GM19372 (cell line): ENCODE measurements at regions not wholly inside any gene's neighbourhood (a gene's known extent, or its start where the extent isn't known, plus 50 kb on each side); places are given as distances from the start of the nearest gene placed in this dataset.
"Not testable (repeated sequence)": the region's sequence is repeated elsewhere in the genome, so short reads cannot be mapped to it uniquely, and the experiment has no call there.

ENCODE experiments used
- ATAC-seq: cut with Tn5 transposase; IDR thresholded peaks from one replicate; pipeline ENCODE4 v1.9.1; 2021; ENCODE audit warnings: mild to moderate bottlenecking, low read depth, moderate library complexity; ENCODE audit not compliant: unreplicated experiment

DNA sequence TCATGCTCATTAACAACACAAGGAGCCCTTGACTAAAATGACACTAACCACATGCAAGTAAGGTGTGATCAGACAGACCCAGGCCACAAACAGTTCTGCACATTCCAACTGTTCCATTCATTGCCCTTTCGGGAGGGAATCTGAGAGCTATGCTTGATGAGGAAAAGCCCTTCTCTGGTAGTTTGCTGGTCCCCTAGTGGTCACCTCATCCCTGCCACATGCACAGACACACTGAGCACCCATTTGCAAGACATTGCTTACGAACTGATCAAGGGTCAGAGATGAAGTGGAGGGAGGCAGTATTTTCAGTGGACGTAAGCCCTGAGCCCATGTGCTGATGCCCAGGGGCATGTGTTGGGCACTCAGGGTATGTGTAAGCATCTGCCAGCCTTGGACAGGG lies 220.9 kb downstream of the VAPA start:
- not testable (repeated sequence) for ATAC-seq

DNA sequence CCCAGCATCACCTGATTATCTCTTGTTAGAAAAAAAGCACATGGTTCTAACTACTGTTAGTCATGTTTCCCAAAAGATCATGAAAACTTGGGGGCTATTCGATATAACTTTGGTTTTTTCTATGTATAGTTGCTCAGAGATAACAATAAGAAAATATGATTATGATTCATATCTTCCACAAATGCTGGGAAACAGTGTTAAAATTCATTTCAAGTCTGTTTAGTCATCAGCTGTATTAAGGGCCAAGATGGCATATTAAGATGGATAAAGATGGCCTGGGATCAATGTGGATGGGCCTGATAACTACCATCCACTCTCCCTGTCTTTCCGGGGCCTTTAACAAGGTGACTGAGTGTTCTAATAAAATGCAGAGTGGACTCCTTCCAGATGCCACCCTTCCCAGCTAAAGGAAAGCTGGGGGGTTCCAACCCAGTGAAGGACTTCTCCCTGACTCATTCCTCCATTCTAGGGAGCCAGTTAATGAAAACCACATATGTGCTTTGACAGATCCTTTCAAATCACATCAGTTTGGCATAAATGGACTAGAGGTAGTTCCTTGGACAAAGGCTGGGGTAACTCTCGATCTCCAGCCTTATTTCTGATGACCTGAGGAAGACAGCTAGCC lies 221.6 kb downstream of the VAPA start:
- no peak for ATAC-seq

DNA sequence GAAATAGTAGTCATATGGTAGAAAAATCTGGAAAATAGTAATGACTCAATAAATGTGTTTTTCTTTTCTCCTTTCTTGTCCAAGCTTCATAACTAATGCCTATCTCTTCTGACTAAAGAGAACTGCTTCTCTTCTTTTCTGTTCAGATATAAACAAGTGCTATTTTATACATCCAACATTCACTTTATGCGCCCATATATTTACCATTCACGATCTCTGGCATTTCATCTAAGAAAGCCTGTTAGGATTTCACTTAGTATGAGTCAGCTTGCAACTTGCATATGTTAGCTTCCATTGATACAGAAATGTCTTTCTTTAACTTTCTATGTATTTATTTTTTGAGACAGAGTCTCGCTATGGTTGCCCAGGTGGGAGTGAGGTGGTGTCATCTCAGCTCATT lies 224.9 kb downstream of the VAPA start:
- ATAC-seq = no peak

DNA sequence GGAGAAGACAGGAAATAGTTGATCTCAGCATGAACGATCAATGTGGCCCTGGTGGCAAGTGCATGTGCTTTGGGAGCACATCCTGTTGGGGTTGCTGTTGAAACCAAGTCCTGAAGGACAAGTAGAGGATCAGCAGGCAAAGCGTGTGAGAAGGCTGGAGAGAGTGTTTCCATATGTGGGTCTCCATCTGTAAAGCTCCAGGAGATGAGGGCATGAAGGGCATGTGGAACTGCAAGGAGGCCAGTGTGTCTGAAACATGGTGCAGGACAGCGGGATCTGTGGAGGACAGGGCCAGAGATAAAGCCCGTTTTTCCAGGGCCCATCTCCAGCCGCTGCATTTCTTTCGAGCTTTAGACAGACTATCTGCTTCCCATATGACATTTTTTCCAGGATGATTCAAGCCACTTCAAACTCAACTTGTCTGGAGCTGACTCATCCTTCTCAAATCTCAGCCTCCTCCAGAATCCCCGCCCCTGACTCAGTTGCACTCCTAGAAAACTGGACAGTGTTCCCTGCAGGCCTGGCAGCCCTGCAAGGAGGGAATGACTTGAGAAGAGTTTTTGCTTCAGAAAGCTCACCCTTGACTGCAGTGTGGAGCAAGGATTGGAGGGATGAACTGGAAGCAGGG lies 226.1 kb downstream of the VAPA start:
- ATAC-seq = no peak

DNA sequence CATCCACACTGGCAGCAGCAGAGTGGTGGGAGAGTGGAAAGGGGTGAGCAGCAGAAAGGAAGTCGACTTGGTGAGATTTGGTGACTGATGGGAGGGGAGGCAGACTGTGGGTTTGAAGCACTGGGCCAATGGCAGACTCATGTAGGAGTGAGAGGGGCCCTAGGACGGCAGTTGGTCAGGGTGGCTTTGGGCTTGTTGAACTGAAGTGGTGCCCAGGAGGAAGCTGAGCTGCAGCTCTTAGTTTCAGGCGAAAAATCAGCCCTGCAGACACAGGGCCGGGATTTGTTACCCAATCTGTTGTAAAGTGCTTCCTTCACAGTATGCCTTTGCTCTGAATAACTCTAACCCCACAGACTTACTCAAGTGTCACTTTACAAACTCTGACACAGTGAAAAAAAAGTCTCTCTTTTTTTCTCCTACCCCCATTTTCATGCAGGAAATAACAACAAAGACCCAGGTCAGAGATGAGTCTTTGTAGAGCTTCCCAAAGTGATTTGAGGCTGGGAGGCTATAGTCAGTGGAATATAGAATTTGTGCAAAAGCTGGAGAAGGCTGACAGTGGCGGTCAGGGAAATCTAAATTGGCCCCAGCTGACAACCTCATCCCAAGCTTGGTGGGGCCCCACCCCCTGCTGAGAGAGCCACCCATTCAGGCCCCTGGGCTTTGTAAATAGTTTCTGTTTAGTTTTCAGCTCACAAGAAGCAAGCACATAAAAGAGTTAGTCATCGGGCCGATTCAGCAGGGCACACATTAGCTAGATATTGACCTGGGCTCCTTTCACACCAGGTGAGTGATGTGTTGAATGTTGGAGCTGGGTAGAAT lies 226.9 kb downstream of the VAPA start:
- no peak for ATAC-seq

DNA sequence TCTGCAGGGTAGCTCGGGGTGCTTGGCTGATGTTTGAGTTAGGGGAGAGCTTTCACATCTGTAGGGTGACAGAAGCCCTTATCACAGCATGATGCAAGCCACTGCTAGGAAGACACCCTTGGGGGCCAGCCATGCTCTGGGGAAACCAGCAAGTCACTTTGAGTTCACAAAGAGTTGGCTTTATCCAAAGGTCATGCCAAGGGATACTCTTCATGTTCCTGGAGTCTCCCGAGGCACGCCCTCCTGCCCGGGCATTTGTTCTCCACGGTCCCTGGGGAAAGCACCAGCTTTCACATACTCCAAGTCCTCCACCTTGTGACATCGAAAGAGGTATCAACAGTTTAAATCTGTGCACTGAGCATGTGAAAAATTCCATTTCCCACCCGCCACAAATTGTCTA lies 227.7 kb downstream of the VAPA start:
- no peak for ATAC-seq

DNA sequence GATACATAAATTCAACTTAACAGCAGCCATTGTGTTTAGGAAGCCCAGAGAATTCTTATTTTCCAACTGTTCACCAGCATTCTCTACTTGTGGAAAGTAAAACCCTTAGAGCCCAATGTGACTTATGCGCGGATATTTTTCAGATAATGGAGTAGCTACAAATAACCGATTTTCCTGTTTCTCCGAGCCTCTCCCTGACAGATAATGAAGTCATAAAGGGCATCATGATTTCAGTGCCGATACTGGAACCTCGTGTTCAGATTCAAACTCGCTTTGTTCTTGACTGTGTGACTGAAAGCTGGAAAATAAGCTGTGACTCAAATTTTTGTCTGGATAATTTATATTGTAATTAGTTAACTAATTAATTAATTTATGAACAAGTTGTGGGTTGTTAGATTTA lies 228.2 kb downstream of the VAPA start:
- ATAC-seq = no peak

DNA sequence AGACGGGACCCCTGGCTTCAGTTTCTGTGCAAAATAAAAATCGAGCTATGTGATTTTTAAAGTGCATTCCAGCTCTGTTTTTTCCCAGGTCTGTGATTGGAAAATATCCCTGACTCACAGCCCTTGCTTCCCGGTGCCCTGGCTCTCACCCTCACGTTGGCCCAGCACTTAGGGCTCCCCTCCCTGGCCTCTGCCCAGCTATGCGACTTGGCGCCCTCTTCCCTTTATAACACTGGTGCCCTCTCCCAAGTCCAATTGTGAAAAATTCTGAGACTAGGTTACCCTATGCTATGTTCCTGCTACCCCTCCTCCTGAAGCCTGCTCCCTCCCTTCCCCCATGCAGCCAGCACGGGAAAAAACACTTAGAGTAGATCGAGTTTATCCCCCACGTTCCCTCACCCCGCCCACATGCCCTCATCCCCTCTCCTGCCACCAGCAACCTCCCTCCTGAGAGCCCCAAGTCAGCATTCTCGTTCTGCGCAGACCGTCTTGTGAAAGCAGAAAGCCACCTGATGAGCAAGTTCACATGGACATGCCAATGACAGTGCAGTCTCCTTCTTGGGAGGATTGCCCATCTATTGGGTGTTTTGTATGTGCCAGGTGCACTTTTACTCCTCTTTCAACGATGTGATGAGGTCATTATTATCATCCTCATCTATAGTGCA lies 228.8 kb downstream of the VAPA start:
- no peak for ATAC-seq

DNA sequence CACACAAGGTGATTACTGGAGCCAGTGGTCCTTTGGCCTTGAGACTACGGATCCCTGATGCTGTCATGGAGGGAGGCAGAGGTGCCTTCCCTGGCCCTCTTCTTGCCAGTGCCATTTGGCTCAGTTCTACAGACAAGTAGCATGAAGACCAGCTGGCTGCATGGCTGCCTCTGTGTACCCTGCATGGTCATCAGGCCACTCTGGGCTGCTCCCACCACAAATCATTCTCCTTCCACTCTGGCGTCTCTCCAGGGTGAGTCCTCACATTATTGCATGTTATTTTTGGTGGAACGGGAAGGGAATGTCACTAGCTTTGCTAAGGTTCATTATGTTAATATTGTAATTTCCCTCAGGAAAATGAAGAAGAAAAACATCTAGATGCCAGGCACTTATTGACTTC lies 229.8 kb downstream of the VAPA start:
- ATAC-seq = no peak

DNA sequence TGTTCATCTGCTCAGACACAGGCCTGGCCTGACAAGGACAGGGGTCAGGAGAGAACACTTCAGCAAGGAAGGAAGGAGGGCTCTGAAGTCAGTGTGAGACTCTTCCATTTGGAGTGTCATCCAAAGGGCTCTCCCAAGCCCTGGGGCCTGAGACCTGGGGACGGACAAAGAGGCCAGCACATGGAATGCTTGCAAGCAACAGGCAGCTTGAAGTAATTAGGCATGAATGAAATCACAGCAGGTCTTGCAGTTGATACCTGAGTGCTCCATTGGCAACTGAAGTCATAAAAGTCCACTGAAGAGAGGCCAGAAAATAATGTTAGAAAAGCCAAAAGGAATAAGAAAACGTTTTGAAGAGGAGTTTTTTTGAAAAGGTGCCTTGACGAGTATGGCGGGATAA lies 231.7 kb downstream of the VAPA start:
- ATAC-seq = no peak

DNA sequence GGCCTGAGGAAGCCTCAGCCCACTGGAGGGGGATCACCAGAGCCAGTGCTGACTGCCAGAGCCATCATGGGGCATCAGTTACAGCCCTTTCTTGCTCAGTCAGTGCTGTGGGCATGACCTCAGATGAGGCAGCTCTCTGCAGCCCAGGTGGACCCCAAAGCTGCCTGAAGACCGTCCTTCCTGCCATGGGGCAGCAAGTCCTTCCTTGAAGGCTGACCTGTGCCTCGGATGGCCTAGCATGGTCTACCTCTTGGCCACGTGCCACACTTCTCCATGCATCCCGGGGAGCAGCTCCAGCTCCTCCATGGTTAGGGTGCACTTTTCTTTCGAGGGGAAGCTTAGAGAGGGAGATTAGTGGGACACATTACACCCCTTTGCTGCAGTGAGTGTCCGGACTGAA lies 233.4 kb downstream of the VAPA start:
- no peak for ATAC-seq

DNA sequence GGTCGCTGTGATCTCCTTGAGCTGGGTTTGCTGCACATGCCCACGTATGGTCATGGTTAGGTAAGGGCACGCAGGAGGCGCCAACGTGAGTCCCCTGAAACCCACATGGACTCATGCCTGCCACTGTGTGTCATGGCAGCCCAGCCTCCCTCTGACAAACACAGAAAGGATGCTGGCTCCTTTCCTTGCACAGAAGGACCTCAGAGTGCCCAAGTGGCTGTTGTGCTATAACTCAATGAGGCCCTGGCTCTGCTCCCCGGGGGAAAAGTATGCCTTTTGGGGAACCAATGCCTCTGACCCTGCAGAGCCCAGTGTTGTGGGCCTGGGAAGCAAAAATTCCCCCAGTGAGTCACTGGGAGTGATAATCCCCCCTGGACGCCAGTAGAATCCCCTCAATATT lies 233.9 kb downstream of the VAPA start:
- ATAC-seq = no peak

DNA sequence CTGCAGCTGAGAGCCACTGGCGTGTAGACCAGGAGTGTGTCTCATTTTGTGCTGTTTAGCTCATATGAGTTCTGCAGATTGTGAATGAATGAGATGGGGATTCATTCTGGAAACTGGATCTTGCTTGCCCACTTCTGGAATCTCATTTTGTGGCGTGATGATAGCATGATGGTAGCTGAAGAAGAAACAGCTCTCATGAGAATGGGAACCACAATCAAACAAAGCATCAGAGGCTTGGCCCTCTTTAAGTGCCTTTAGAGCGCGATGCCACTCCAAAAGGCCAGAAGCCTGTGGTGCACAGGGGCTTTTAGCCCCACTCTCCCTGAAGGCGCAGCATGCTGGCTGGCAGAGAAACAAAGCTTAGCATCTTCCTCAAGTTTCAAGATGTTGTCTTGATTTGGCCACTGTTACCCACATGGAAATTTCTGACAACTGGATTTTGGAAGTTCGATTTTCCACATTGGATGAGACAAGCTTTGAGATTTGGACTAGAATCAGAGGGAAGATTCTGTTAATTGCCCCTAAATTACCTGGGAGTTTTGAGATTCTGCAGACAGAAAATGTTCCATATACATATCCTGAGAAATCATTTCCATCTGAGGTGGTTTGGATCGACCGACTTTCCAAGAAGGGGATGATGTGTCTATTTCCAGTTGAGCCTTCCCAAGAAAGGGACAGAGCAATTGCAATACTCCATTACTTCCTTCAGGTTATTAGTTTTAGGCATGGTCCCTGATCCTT lies 234.5 kb downstream of the VAPA start:
- no peak for ATAC-seq

DNA sequence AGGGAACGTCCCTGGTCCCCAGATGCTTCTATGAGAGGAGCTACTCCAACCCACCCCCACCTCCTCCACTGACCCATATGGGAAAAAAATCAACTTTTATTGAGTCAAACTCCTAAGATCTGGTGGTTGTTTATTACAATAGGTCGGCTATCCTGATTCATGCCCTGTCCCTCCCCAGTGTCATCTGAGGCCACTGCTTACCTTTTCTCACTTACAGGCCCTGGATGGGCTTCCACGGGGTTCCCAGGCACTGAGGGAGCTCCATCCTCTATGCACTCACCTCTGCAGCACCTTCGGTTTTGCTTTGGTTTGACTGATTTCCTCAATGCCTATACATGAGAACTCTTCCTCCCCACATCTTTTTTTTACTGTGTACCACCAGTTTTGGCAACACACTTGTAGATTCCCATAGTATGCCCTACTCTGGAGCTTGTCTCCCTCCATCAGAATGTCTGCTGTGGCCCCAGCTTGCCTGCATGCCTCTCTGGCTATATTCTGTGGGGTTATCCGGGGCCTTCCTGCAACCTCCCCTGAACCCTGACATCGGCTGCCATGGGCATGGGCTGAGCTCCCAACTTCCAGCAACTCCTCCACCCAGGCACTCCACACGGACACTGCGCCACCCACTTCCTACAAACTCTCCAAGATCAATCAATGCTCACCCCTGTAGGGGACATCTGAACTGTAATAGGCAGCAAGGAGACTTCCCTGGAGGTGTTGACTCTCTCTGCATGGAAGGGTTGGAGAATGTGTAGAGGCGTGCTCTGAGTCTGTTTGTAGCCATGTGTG lies 236.1 kb downstream of the VAPA start:
- no peak for ATAC-seq

DNA sequence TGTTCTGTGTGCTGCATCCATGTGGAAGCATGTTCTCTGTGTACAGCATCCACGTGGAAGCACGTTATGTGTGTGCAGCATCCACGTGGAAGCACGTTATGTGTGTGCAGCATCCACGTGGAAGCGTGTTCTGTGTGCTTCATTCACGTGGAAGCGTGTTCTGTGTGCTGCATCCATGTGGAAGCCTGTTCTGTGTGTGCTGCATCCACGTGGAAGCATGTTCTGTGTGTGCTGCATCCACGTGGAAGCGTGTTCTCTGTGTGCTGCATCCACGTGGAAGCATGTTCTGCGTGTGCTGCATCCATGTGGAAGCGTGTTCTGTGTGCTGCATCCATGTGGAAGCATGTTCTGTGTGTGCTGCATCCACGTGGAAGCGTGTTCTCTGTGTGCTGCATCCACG lies 236.8 kb downstream of the VAPA start:
- ATAC-seq = not testable (repeated sequence)

DNA sequence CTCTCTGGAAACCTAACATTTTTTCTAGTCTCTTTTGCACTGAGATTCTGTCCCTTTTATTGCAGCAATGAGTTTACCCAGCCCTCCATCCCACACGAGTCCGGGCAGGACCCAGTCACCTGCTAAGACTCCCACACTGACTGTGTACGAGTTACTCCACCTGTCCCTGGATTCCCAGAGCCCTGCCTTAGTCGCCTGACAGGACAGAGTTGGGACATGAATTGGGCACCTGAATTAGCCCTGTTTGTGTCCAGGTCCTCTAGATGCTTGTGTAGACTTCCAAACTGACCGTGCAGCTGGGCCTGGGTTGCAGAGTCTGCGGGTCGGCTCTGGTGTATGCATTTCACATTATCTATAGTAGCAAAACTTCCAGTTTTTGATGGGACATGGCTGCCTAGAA lies 238.7 kb downstream of the VAPA start:
- ATAC-seq = no peak

DNA sequence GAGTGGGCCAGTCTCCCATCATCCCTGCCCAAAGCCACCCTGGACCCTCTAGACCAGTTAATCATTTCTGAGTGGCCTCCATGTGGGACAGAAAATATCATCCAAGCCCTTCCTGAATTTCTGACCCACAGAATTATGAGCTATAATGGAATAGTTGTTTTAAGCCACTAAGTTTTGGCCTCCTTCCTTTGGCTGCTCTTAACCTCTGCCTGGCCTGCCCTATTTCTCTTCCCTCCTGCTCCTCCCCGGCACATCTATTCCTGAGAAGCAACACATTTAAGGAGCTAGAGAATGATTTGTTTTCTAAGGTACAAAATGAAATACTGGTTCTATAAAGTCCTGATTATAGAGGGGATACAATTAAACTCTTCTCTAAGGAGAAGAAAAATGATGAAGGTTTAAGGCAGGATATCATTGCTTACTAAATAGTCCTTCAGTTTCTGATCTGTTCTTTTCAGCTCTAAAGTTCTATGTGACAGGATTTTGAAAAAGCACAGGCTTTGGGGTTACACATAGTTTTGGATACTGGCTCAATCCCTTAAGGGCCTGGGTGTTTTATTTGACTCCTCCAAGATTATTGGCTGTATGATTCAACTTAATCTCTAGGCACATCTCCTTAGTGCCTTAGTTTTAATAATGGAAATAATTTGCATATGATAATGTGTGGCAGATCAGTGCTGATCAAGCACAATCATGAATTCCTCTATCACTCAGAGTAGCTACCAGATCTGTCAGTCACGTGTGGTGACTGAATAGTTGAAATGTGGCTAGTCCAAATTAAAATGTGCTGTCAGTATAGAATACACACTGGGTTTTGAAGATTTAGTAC lies 240.3 kb downstream of the VAPA start:
- no peak for ATAC-seq

DNA sequence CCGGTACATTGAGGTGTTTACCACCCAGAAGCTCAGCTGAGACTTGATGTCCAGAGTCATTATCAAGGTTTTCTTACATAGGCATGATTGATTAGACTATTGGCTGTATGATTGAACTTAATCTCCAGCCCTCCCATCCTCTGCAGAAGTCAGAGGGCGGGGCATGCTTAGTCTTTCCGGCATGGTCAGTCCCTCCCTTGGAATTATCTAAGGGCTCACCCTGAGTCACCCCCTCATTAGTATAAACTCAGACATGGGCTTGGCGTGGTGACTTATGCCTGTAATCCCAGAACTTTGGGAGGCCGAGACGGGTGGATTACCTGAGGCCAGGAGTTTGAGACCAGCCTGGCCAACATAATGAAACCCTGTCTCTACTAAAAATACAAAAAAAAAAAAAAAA lies 243.9 kb downstream of the VAPA start:
- no peak for ATAC-seq

DNA sequence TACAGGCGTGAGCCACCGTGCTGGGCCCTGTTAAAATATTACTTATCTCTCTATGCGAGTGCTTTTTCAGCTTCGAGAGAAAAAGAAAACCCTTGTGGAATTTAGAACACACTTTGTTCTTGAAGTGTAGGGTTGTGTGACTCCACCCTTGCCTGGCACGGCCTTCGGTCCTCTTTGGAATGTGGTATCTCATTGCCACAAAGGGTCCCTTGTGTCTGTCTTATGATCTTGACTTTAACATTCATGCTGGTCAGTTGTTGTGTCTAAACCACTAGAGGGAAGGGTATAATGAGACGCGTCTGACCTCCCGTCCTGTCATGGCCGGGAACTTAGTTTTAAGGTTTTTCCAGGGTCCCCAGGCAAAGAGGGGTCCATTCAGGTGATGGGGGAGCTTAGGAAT lies 246.4 kb downstream of the VAPA start:
- no peak for ATAC-seq
